Activated CD8-positive, alpha-beta memory T cell treated with anti-CD3 and anti-CD28 coated beads, Interleukin-2, amount 50 U/mL, for 24 hours (primary cell): ENCODE measurements at regions not wholly inside any gene's neighbourhood (a gene's known extent, or its start where the extent isn't known, plus 50 kb on each side); places are given as distances from the start of the nearest gene placed in this dataset.
"Not testable (repeated sequence)": the region's sequence is repeated elsewhere in the genome, so short reads cannot be mapped to it uniquely, and the experiment has no call there.

Experiments used
- DNase-seq: peaks from one replicate; pipeline ENCODE4 v3.0.0-alpha.2; 2020; ENCODE audit errors: extremely low read depth

- no peak for DNase-seq
Observed at GRCh38 chr5:68862560-68862959, 231.3 kb upstream of the SLC30A5 start.

DNA sequence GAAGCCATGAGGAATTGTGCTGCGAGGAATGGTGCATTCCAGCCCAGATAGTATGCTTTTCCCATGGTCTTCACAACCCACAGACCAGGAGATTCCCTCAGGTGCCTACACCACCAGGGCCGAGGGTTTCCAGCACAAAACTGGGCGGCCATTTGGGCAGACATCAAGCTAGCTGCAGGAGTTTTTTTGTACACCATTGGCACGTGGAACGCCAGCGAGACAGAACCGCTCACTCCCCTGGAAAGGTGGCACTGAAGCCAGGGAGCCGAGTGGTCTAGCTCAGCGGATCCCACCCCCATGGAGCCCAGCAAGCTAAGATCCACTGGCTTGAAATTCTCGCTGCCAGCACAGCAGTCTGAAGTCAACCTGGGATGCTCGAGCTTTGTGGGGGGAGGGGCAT is 228.6 kb upstream of the SLC30A5 start:
- not testable (repeated sequence) for DNase-seq

GRCh38 chr5:68872088-68872839 is 221.6 kb upstream of the SLC30A5 start:
- no peak for DNase-seq

DNA sequence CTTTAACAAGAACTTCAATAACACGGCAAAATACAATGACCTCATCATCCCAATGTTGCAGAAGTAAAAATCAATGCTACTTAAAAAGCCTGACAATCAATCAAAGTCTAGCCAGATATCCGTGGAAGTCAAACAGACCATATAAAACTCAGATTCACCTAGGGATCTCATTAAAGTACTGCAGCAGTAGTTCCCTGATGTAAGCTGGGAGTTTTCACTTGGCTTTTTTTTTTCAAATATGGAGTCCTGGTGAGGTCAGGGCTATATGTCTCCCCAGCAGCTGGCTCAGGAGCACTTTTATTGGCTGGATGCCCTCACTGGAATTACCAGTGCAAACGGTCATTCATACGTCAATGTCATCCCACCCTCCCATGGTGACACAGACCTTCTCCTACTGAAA is 220.6 kb upstream of the SLC30A5 start:
- DNase-seq, result no peak

DNA sequence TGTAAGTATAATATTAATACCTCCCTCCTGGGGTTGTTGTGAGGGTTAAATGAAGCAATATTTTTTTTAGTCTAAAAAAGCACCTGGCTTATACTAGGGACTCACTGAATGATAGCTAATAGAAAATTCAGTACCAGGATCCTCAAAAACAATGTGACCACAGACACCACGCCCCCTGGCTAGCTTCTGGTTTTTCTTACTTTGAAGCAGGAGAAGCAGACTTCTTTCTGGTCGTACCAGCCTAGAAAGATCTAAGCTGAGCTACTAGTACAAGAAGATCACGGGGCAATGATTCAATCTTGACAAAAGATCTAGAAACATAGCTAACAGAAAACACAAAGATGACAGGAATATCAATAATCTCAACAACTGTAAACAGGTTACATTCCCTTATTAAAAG is 218.5 kb upstream of the SLC30A5 start:
- DNase-seq, result no peak

DNA sequence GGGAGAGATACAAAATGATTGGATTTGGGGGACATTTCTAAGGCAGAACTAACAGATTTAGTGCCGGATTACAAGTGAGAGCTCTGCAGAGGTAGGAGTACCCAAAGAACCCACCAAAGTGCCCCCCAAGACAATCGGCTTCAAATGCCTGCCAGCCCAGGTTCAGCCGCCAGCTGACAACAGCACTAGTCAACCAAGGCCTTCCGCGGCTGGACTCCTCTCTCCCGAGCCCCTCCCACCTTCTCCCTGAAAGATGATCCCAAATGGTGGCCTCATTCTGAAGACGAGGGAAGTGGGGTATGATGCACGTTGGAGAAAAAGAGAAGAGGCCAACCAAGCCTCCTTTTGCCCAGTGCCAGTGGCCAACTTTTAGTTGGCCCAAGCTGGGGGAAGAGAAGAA is 210.4 kb upstream of the SLC30A5 start:
- no peak for DNase-seq

GRCh38 chr5:68884144-68884754 is 209.6 kb upstream of the SLC30A5 start:
- no peak for DNase-seq

DNA sequence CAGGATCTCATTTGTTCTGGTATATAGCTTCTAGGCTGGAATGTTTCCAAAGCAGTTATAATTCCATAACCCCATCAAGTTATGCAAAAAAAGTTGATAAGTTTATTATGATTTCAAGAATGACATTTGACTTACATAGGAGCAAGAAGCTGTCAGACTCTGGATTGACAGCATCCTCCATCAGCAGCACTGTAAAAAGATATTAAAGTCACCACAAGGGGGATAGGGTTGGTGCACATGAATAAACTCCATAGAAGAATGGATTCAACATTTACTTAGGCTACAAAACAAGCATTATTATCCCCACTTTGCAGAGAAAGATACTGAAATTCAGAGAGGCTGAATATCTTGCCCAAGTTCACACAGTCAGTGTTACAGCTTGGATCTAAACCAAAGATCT is 208.9 kb upstream of the SLC30A5 start:
- DNase-seq, result no peak

DNA sequence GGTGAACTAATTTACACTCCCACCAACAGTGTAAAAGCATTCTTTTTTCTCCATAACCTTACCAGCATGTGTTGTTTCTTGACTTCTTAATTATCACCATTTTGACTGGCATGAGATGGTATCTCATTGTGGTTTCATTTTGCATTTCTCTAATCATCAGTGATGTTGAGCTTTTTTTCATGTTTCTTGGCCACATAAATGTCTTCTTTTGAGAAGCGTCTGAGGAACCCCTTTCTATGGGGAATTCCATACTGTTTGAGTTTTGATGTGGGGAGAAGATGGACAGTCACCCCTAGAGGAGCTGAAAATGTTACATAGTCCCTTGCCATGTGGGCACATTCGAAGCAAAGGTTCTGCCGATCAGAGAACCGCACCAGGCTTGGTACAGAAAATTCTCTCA is 207.0 kb upstream of the SLC30A5 start:
- no peak for DNase-seq

DNA sequence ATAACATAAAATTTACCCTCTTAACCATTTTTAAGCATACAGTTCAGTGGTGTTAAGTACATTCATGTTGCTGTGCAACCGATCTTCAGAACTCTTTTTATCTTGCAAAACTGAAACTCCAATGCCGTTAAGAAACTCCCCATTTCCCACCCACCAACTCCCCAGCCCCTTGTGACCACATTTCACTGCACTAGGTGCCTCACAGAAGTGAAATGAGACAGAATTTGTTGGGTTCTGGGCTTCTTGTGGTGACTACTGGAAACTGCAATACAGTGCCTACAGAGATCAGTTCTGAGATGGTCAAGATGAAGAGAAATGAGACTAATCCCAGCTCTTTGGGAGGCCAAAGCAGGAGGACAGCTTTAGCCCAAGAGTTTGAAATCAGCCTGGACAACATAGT is 202.1 kb upstream of the SLC30A5 start:
- no peak for DNase-seq

DNA sequence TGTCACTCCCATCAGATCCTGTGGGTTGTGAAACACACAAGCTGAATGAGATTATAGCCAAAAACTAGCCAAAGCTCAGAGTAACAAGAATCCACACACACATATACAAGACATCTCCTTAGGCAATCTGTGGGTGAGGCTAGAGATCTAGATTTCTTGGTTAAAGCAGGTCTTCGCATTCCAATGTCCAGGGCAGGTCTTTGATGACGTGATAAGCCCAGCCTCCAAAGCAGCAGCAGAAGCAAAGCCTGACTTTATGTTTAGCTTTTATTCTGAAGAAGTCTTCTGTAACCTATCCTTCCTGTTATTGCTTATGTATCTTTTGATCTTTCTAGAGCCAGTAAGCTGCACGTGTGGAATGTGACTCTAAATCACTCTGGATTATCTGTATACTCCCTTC is 199.1 kb upstream of the SLC30A5 start:
- no peak for DNase-seq

- no peak for DNase-seq
Observed at GRCh38 chr5:68898951-68899471, 194.8 kb upstream of the SLC30A5 start.

GRCh38 chr5:68911840-68912690 is 181.7 kb upstream of the SLC30A5 start:
- DNase-seq, result no peak

- no peak for DNase-seq
Observed at GRCh38 chr5:68915079-68915478, 178.7 kb upstream of the SLC30A5 start.

GRCh38 chr5:68918306-68918705 is 175.5 kb upstream of the SLC30A5 start:
- no peak for DNase-seq

DNA sequence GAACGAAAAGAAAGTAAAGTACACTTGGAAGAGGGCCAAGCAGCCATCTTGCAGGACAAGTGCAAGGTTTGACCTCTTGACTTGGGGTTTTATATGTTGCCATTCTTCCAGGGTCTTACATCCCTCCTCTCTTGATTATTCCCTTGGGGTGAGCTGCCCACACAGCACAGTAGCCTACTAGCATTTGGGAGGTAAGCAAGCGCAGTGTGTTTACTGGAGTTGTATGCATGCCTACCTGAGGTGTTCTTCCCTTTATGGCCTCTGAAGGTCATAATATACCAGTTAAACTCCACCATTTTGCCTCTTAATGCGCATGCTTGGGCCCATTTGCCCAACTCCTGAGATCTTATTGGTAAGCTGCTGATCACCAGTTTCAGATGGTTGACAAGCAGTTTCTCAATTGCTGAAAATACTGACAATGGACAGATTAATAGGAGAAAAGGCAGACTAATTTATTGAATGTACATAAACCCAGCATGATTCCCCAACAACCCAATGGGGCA is 173.8 kb upstream of the SLC30A5 start:
- no peak for DNase-seq

GRCh38 chr5:68920888-68921287 is 172.9 kb upstream of the SLC30A5 start:
- no peak for DNase-seq

DNA sequence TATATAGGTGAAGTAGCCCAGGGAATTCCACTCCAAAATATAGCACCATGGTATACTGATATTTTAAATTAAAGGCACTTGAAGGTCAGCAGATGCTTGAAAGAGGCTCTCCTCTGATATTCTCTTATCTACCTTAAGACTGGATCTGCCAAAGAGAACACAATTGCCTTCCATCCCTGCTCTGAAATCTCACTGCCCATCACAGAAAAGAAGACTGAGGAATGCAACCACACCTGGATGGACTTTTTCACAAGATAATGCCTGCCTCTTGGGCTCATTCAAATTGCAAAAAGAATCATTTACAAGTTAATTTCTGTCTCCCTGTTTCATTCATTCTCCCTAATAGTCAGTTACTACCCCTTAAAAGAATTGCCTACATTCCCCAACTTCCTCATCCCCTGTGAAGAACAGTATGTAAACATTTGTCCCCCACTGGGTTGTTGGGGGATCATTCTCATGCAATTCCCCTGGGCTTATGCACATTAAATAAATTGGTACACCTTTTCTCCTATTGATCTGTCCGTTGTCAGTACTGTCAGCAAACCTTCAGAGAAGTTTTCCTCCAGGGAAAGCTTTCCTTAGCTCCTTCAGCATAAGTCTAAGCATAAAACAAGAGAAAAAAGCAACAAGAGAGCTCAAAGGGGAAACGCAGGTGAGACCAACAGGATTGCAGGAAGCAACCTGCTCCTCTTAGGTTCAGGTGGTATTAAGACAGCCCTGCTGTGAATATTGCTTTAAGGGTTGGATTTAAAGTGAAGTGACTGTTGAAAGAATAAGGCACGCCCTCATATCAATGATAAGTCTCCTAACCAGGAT is 171.4 kb upstream of the SLC30A5 start:
- no peak for DNase-seq

GRCh38 chr5:68924481-68925145 is 169.2 kb upstream of the SLC30A5 start:
- no peak for DNase-seq

DNA sequence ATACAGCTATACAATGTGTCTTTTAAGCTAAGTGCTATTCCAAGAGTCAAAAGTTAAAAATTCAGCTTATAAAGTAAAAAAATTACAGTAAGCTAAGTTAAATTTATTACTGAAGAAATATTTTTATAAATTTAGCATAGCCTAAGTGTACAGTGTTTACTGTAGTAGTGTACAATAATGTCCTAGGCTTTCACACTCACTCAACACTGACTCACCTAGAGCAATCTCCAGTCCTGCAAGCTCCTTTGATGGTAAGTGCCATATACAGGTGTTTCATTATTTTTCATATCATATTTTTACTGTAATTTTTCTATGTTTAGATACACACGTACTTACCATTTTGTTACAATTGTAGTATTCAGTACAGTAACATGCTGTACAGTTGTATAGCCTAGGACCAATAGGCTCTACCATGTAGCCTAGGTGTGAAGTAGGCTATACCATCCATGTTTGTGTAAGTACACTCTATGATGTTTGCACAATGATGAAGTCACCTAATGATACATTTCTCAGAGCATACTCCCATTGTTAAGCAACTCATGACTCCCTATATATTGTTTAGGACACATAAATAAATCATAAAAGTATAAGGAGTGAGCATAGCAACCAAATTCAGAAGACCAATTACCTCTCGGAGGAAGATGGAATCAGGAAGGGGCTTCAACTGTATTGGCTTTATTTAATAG is 165.1 kb upstream of the SLC30A5 start:
- DNase-seq, result no peak
